SKM-1 (cell line): ENCODE measurements at regions not wholly inside any gene's neighbourhood (a gene's known extent, or its start where the extent isn't known, plus 50 kb on each side); places are given as distances from the start of the nearest gene placed in this dataset.
"Not testable (repeated sequence)": the region's sequence is repeated elsewhere in the genome, so short reads cannot be mapped to it uniquely, and the experiment has no call there.

Experiments
- DNase-seq: peaks from one replicate; lab custom pipeline; 2025; ENCODE audit not compliant: unreplicated experiment; lab: John Stamatoyannopoulos, UW

DNA sequence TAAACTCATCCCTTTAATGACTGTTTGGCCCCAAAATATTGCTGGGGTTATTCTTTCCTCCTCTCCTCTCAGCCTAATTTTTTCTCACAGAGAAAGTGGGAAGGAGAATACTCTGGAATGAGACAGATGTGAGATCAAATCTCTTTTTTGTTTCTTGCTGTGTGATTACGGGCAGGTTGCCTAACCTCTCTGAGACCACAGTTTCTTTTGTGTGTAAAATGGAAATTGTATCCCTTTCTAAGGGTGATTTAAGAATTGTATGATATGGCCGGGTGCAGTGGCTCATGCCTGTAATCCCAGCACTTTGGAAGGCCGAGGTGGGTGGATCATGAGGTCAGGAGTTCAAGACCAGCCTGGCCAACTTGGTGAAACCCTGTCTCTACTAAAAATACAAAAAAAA is 111.5 kb upstream of the MRPS22 start:
- DNase-seq: not testable (repeated sequence)

DNA sequence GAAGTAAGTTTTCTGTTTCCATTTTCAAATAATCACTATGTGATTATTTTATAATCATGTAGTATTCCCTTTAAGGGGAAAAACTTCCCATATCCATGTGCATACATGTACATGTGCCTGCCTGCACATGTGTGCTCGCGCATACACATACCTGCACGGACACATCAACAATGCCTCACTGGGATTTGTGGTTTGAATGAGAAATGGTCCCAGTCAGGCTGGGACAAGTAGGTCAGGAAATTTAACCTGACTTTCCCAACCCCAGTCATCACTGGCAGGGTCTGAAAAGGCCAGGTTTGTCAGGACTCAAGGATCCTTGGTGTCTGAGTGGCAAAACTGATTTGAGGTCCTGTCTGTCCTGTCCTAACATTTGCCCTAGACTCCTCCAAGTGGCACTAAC is 109.3 kb upstream of the MRPS22 start:
- no peak for DNase-seq

DNA sequence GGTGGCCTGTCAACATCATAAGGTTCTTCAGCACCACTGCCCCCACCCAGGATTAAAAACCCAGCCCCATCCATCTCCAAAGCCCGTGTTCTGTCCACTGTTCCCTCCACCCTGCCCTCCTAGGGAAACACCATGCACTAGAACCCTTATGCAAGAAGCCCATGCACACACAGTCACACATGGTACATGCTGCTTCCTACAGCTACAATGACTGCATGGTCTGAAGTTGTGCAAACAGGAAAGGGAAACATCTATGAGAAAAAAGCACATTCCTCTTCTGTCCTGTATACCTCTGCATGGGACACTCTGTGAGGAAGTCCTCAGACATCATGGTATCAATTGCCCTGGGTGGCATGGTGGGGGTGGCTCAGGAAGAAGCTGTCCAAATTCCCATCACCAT is 108.6 kb upstream of the MRPS22 start:
- no peak for DNase-seq

DNA sequence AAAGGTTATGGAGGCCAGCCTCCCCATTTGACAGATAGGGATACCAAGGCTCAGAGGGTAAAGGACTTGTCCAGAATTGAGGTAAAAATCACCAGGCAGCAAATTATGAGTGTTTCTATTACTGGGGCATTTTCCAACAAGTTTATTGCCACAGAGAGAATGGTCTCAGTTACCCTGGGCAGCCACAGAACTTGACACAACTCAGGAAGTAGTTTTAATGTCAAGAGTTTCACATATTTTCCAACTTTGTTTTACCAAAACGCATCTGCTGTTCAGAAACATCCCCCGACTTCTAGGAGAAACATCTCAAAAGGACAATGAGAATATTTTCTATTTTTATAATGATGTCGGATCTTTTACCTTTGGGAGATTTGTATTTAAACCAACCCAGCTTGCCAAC is 107.5 kb upstream of the MRPS22 start:
- no peak for DNase-seq

DNA sequence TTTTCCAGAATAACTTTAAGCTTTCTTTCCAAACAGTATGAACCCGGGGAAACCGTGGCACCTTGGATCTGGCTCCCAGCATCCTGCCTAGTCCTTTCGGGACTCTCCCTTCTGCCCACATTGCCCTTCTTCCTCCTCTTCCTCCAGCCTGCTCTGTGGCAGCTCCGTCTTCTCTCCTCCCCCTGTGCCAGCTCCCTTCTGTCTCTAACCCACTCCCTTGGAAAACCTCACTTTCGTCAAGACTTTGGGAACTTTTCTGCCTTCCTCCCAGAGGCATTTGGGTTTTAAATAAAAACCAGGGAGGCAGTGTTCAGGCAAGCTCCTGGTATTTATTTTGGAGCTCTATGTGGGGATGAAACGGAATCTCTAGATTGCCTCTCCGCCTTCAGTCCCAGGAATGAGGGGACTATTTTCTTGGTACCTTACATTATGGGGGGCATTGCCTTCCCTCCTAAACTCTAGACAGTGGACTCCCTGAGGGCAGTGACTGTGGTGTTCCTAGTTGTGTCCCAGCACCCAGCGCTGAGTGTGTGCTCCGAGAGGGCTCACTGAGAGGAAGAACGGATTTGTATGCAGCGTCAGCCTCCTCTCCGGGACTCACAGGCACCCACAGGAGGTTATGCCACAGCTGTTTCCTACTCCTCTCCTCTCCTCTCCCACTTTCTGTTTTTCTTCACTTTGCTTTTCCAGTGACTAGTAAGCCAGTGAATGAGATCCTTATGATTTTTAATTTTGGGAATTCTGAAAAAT is 105.4 kb upstream of the MRPS22 start:
- DNase-seq: no peak

DNA sequence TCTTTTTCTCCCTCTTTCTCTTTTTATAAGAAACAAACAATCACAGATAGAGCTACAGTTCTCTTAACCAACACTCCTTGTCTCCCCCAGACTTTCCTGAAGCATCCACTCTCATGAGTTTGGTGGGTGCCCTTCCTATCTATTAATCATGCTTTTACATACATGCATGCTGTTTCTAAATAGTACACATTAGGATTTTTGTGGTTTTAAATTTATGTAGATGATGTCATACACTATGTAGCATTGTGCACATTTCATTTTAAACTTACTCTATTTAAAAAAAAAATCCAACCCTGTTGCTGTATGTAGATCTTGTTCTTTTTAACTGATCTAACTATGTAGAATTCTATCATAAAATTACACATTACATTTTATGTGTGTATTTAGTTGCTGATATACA is 104.3 kb upstream of the MRPS22 start:
- DNase-seq: no peak

DNA sequence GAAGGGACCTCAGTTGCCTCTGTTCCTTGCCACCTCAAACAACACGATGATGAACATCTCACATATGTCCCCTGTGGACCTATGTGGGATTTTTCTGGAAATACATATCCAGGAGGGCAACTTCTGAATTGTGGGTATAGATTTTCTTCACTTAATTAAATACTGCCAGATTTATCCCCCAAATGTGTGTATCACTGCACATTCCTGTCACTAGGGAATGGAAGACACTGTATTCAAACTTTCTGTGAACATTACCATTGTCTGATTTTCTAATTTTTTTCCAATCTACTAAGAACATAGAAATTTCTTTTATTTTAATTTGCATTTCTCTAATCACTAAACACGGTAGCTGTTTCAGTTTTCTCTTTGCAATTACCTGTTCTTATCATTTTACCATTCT is 102.0 kb upstream of the MRPS22 start:
- DNase-seq: no peak

DNA sequence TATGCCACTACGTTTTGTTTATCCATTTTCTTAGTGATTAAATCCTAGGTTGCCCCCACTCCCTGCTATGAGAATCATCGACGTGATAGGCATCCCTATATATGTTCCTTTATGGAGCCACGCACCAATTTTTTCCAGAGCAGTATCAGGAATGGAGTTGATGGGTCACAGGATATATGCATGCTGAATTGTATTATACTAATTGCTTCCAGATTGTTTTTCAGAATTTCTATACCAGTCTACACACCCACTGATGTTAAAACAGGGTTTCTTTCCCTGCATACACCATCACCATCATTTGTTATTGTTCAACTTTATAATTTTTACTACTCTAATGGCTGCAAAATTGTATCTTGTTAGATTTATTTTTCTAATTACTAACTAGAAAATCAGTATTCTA is 100.1 kb upstream of the MRPS22 start:
- DNase-seq: no peak

DNA sequence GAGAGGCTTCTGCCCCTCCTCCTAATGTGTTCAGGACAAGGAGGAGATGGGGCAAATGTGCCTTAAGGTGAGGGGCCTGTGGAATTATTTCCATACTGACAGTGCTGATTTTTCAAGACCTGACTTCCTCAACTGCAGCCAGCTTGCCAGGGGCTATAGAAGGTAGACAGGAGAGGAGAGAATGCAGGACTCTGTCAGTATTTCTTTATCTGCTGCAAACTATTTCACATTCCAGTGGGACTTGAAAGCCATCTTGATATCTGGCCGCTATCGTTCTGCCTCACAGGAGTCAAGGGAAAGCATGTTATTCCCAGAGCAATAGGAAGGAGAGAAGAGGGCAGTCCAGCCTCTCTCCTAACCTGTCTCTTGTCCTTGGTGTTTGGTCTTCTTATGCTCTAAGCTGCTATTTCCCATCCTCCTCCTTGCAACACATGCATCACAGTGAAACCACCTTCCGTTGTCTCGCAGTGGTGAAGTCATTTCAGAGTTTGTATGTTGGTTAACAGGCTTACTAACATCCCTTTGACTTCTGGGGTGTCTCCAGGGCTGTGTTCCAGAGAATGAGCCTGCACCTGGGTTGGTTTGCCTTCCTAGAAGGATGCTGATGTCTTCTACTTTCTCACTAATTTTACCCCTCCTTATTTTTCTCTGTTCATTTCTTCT is 95.1 kb upstream of the MRPS22 start:
- no peak for DNase-seq

DNA sequence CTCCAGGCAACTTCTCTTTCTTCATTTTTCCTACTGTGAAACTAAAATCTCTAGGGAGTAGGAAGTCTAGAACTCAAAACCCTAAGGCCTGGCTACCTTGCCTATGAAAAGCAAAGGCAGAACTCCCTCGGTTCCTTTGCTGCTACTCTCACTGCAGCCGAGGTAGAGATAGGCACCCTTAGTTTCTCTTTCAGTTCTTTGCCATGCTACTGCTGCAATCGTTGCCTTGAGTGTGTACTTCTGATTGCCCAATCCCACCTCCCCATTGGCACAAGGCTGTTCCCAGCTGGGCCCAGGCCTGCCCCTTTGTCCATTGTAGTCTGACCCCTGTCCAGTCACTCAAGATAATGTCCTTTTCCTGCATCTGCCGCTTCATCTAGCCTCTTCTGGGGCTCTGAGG is 92.3 kb upstream of the MRPS22 start:
- no peak for DNase-seq

DNA sequence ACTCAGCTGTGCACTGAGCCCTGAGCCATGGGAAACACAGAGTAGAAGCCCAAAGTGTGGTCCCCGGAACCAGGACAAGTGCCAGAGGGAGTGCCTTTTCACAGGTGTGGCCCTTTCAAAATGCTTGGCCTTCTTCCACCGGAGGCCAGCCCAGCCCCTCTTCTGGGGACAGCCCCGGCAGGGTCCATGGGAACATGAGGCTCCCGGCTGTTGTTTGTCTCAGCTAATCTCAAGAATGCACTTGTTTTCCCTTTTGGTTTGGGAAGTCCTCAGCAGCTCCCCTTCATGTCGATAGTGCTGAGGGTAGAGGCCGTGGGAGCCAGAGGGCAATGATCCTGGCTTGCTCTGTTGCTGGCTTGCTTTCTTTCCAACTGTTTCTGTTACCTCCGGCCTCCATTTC is 91.1 kb upstream of the MRPS22 start:
- DNase-seq: no peak

DNA sequence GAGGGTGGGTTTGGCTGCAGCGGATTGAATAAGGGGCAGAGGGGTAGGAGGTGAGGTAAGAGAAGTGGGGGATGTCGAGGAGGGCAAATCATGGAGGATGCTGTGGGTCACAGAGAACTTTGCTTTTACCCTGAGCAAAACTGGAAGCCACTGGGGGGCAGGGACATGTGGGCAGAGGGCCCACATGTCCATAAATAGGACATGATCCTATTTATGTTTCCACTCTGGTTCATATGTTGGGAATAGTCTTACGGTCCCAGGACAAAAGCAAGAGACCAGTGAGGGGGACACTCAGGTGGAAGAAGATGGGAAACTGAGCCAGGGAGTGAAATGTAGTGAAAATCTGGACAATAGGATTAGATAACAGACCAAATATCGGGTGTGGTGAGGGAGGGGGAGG is 85.5 kb upstream of the MRPS22 start:
- DNase-seq: no peak

DNA sequence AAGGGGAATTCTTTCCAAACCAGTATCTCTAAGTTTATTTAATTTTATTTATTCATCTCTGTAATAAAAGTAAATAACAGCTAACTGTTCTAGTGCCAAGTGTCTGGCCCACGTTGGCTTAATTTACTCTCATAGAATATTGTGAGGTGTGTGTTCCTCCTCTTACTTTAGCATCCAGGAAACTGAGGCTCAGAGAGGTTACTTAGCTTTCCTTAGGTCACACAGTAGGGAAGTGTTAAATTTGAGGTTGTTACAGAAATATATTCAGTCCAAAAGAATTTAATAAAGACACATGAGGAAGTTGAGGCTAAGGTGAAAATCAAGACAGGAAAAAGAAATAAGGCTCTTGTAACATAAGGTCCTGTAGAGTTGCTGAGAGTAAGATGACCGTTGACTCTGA is 84.4 kb upstream of the MRPS22 start:
- DNase-seq: no peak

DNA sequence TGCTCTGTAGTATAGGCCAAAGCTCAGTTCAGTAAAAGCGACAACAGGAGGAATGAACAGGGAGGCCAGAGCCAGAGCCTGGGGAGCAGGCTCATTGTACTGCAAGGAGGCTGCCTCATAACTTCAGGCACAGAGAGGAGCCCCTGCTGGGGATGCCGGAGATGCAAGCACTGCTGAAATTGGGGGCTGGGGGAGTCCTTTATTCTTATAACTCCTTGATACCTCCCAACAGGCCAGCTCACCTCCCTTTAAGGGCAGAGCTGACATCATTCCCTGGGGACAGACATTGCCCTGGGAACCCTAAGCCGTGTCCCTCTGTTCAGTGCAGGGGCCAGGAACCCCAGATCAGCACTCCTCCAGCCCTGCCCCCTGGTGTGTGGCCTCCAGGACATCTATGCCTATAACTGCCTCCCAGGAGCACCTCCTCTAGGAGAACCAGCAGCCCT is 83.8 kb upstream of the MRPS22 start:
- DNase-seq: no peak

DNA sequence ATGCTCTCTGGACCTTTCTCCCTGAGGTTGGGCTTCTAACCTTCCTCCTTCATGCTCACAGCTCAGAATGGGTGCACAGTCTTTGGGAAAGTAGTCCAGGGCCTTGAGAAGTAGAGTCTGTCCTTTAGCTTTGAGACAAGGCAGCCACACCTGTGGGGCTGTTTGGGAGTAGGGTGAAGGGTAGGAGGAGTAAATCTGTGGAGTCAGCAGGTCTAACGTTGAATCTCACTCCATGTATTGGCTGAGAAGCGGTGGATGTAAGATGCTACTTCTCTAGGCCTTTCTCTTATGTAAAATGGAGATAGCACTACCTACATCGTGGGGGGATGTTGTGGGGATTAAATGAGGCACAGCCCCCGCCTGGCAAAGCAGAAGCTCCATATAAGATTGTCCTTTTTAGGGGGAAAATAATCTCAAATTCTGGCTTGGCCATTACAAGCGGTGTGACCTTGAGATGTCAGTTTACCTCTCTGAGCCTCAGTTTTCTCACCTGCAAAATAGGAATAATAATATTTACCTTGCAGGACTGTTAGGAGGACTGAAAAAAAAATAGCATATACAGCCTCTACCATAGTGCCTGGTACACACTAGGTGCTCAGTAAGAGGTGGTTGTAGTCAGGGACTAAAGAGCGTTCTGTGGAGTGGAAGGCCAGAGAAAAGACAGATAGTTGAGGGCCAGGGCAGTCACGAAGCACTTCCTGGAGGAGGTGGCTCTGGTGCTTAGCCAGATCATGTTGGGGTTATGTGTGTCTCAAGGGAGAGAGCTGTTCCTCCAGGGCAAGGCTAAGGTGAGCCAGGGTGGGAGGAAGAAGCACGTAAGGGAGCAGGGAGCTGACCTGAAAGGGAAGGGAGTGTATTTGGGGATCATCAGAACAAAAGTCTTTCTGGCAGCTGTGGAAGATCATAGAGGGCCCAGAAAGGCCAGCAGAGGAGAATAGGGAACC is 82.8 kb upstream of the MRPS22 start:
- no peak for DNase-seq

DNA sequence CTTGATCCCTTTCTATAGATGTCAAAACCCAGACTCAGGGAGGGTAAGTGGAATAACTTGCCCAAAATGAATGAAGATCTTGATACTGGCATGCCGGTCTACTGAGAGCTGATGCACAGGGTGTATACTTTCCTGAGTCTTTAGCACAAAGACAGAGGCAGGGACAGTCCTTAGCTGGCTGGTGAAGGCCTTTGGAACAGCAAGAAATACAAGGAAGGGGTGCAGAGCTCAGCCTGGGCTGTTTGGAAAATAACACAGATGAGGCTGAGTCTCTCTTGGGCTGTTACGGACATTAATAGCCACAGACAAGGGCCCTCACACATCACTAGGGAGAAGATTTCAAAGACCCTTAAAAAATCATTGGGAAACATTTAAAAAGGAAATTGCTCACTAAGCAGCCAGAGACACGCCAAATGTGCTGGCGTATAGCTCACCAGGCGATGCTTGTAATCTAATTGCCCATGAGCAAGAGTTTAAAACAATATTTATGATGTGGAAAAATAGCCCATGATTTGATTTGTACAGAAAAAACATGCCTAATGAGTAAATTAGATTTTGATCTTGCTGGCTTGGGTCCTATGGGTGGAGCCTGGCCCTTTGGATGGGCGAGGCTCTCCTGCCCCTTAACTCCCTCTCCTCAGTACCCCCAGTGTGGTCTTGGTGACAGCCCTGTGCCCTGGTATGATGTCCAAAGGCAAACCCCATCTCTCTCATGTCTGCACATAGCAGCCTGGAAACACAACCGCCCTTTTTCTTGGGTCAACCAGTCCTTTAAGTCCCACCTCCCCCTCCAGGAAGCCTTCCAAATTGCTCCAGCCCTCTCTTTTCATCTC is 81.8 kb upstream of the MRPS22 start:
- DNase-seq: no peak

DNA sequence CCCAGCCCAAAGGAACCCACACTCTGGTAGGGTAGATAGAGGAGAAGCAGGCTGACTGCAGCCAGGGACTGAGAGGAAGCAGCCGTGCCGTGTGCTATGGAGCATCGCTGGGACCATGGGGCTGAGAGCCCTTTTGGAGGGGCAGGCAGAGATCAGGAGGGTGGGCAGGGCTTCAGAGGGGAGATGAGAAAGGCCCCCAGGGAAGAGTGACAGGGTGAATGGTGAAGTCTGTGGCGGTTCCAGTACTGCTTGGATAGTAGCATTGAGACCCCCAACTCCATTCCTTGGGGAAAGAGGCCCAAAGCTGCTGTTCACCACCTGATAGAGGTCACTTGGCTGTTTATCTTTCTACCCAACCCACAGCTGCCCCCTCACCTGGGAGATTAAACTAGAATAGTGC is 80.0 kb upstream of the MRPS22 start:
- DNase-seq: no peak

DNA sequence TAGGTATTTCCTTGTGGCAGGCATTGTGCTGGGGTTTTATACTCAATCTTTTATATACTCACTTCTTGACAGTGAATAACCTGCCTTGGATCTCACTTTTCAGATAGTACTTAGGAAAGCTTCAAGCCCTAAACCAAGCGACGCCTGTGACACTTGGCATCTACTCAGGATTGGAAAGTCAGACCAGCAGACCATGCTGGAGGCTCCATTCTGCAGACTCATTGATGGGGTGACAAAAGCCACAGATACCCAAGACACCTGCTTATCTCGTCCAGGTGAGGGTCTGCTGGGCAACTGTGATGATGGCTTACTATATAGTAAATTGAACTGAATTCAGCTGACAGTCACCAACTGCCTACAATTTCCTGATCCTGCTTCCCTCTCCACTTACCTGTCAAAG is 79.4 kb upstream of the MRPS22 start:
- DNase-seq: no peak

DNA sequence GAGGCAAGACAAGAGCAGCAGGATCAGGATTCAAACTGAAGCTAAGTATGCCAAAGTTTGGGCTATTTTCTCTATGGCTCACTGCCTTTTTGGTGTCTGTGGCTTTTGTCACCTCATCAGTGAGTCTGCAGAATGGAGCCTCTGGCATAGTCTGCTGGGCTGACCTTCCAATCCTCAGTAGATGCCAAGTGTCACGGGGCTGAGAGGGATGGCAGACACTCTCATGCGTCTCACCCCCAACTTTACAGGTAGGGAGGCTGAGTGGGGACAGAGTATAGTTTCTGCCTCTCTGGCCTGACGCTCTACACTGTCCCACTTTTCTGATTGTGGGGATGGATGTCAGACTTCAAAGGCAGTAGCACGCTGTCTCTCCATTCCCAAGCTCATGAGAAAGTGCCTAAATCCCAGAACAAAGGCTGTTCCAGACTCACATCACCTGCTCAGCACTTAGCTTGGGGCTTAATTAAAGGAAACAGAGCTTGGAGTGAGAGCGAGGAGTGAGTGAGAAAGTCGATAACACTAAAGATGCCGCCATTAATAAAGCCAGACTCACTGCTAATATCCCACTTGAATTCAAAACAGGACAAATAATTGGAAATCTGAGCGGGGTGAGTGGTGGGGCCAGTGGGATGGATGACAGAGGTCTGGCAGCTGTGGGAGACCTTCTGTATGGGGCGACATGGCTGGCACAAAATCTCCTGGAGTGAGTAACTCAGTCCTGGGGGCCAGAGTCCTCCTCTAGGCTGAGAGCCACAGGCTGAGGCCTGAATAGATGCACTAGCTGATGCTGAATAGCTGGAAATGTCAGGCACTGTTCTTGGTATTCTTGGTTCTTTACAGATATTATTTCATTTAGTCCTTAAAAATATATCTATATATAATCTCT is 78.4 kb upstream of the MRPS22 start:
- no peak for DNase-seq
